Ammon's horn (tissue), 1 donor: ENCODE measurements at regions not wholly inside any gene's neighbourhood (a gene's known extent, or its start where the extent isn't known, plus 50 kb on each side); places are given as distances from the start of the nearest gene placed in this dataset.

Experiments
- DNase-seq: peaks from one replicate; pipeline ENCODE4 v3.0.0-alpha.2; 2016; ENCODE audit warnings: low spot score

- DNase-seq = no peak
These were observed 181.2 kb upstream of the SNX7 start for GRCh38 chr1:98480271-98480670.

GRCh38 chr1:98478121-98478520, 183.4 kb upstream of the SNX7 start:
- peak; percentile 17 for DNase-seq

- DNase-seq = no peak
These were observed 188.6 kb upstream of the SNX7 start for GRCh38 chr1:98472878-98473277.

DNA sequence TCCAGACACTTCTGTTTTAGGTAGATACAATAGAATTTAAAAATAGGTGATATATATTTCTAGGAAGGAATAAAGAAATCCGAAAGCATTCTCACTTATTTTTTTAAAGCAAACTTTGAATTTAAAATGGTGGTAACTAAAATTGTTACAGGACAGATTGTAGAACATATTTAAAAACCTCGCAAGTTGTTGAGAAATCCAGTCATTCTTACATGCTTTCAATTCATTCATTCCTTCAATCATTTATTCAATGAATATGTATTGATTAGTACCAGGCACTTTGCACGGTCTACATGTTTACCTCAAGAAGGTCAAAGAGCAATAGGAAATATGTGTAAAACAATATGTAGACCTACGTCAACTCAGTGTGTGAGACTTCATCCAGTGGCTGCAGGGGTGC, 189.9 kb upstream of the SNX7 start:
- no peak for DNase-seq

- peak; percentile 65 for DNase-seq
These were observed 193.3 kb upstream of the SNX7 start for GRCh38 chr1:98468111-98468717.

- DNase-seq = no peak
These were observed 193.9 kb upstream of the SNX7 start for GRCh38 chr1:98467586-98467985.

GRCh38 chr1:98467122-98467521, 194.4 kb upstream of the SNX7 start:
- DNase-seq = no peak

GRCh38 chr1:98461873-98462385, 199.6 kb upstream of the SNX7 start:
- DNase-seq = no peak

- DNase-seq = no peak
These were observed 201.4 kb upstream of the SNX7 start for GRCh38 chr1:98460136-98460535.

GRCh38 chr1:98459486-98459870, 202.0 kb upstream of the SNX7 start:
- DNase-seq = no peak

DNA sequence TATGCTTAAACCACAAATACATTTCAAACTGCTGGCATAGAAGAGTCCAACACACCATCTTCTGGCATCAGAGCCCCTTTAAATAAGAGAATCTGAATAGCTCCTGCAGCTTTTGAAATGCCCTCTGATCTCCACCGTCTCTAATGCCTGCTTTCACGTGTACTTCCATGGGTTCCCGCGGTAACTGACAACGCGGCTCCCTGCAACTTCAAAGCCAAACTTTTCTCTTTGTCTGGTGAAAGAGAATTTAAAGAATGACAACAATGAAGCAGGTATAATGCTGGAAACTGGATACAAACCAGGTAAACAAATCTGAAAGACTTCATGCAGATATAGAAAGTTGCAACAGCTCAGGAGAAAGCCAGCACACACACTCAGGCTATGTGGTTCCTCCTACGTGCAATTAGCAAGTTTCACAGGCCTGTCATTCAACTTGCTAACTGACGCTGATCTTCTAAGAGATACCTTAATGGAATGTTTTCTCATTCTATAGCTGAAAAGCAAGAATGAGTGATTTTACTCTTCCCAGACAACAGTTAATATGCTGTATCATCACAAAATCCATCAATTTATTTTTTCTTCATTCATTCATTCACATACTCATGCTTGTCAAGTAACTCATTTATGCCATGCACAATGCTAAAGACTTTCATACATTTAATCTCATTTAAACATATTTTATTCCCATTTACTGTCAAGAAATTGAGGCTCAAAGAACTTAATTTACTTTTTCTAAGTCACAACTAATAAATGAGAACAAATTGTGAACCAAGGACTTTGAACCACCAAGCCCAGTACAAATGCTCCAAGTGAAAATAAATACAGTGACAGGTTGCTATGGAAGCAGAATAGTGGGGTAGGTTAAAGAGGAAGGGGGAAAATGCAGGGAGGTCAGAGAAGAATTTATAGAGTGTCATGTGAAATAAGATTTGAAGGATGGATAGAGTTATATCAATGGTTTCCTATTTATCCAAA, 202.7 kb upstream of the SNX7 start:
- DNase-seq = no peak

GRCh38 chr1:98457248-98457647, 204.3 kb upstream of the SNX7 start:
- DNase-seq = no peak

GRCh38 chr1:98454666-98455065, 206.9 kb upstream of the SNX7 start:
- no peak for DNase-seq

- DNase-seq = no peak
These were observed 208.5 kb upstream of the SNX7 start for GRCh38 chr1:98453066-98453465.

- DNase-seq = no peak
These were observed 209.4 kb upstream of the SNX7 start for GRCh38 chr1:98452162-98452561.

- DNase-seq = no peak
These were observed 220.2 kb upstream of the SNX7 start for GRCh38 chr1:98441281-98441680.

DNA sequence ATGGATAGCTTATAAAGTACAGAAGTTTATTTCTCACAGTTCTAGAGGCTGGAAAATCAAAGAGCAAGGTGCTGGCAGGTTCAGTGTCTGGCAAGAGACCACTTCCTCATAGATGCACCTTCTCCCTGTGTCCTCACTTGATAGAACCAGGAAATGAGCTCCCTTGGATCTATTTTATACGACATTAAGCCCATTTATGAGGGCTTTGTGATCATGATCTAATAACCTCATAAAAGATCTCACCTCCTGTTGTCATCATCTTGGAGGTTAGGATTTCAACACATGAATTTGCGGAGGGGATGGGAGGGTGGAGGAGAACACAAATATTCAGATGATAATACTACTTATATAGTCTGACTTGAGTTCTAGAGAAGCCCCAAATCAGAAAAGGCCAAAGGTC, 222.1 kb upstream of the SNX7 start:
- DNase-seq = no peak

GRCh38 chr1:98437540-98437939, 224.0 kb upstream of the SNX7 start:
- no peak for DNase-seq

- no peak for DNase-seq
These were observed 224.5 kb upstream of the SNX7 start for GRCh38 chr1:98437011-98437410.

GRCh38 chr1:98429965-98430443, 231.5 kb upstream of the SNX7 start:
- no peak for DNase-seq

GRCh38 chr1:98428864-98429263, 232.7 kb upstream of the SNX7 start:
- no peak for DNase-seq

DNA sequence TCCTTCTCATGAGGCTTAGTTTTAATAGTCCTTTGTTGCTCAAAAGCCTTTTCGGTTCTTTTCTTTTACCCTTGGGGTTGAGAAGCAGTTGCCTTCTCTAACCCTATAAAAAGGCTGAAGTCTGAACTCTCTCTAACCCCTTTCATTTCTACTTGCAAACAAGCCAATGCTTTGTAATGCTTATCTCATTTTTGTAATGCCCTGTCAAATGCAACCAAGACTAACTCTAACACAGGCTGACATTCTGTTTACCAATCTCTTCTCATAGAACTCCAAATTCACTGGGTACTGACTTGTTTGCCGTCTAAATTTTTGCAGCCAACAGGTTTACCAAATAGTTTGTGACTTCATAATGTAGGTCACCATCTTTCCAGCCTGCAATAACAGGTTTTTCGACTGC, 233.9 kb upstream of the SNX7 start:
- no peak for DNase-seq

DNA sequence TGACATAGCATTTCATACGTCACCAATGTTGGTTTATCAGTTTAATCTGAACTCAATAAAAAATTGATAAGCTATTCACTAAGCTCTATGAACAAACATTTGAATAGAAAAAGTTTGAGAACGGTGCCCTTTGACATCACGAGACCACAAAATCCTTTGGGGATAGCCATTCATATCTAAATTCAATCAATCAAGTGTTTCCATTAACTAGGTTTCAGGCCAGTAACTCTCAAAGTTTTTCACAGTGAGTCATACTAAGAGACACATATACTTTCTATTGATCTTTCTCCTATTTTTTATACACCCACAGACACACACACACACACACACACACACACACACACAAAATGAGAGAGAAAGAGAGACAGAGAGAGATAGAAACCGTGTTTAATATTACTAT, 235.4 kb upstream of the SNX7 start:
- no peak for DNase-seq
